Mammary epithelial cell (primary cell): ENCODE measurements at regions not wholly inside any gene's neighbourhood (a gene's known extent, or its start where the extent isn't known, plus 50 kb on each side); places are given as distances from the start of the nearest gene placed in this dataset.

Experiments used
- CTCF ChIP-seq, 2 donors: IDR thresholded peaks in 1 of 2; conservative IDR thresholded peaks in 1 of 2; 2 replicates each; pipeline ENCODE4 v1.5.1; 2011 to 2012; ENCODE audit warnings: inconsistent platforms in 2 of 2, low read length in 2 of 2, mild to moderate bottlenecking in 2 of 2, control low read depth in 1 of 2, low read depth in 1 of 2; ENCODE audit not compliant: insufficient read depth in 1 of 2; ENCODE audit errors: extremely low read depth in 1 of 2
- EZH2 ChIP-seq: IDR thresholded peaks from 2 replicates; pipeline ENCODE4 v1.6.1; 2012; ENCODE audit warnings: low read length, inconsistent platforms, borderline replicate concordance

- TF ChIP-seq CTCF (conservative IDR thresholded peaks at IDR 0.05 in 1 of 2, IDR thresholded peaks at IDR 0.05 in 1 of 2; ENCODE audit: extremely low read depth in 1 of 2, insufficient read depth in 1 of 2, low read depth in 1 of 2, low read length in 2 of 2) (no peak), EZH2 (no peak)
These were observed 55.0 kb upstream of the TCF21 start for GRCh38 chr6:133833949-133834359.
